ENCODE measurements at regions not wholly inside any gene's neighbourhood (a gene's known extent, or its start where the extent isn't known, plus 50 kb on each side); places are given as distances from the start of the nearest gene placed in this dataset.
"Not testable (repeated sequence)": the region's sequence is repeated elsewhere in the genome, so short reads cannot be mapped to it uniquely, and the experiment has no call there.

DNA sequence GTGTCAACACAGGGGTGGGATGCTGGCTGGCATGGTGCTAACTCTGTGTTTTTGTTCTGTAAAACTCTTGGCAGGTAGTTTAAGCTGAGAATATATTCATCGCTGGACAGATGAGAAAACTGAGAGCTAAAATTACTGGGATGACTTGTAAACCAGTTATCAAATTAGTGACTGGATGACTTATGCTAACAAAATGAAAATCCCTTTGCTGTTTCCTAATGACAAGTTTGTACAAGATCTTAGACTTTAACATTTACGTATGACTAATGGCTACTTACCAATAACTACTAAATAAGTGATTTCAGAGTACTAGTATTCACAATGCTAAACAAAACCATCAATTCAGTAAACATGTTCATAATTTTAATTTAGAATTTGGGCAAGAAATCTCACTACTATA lies 854.8 kb upstream of the ARRDC3 start:
- 88 to 100% (median 92%) methylated on average over 2 of the region's 2 CpGs for WGBS, 3 donors
- Histone ChIP-seq H3K4me1 (ENCODE audit: insufficient read depth) (no peaks in the 10 kb centered on the region), H3K27ac (no peak overlapping the region), H3K36me3 (no peaks in the 10 kb centered on the region), H3K4me3 (no peak overlapping the region), H3K9me3 (no peaks in the 10 kb centered on the region), H3K27me3 (no peaks in the 10 kb centered on the region)
- intact Hi-C loops (cut with DNase I): no loop called here
- no peak for DNase-seq
- TF ChIP-seq EP300 (IDR thresholded peaks at IDR 0.05) (no peak), POLR2A (IDR thresholded peaks at IDR 0.05) (no peak)
- TF ChIP-seq, protein P1, sequence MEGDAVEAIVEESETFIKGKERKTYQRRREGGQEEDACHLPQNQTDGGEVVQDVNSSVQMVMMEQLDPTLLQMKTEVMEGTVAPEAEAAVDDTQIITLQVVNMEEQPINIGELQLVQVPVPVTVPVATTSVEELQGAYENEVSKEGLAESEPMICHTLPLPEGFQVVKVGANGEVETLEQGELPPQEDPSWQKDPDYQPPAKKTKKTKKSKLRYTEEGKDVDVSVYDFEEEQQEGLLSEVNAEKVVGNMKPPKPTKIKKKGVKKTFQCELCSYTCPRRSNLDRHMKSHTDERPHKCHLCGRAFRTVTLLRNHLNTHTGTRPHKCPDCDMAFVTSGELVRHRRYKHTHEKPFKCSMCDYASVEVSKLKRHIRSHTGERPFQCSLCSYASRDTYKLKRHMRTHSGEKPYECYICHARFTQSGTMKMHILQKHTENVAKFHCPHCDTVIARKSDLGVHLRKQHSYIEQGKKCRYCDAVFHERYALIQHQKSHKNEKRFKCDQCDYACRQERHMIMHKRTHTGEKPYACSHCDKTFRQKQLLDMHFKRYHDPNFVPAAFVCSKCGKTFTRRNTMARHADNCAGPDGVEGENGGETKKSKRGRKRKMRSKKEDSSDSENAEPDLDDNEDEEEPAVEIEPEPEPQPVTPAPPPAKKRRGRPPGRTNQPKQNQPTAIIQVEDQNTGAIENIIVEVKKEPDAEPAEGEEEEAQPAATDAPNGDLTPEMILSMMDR (IDR thresholded peaks at IDR 0.05): no peak

DNA sequence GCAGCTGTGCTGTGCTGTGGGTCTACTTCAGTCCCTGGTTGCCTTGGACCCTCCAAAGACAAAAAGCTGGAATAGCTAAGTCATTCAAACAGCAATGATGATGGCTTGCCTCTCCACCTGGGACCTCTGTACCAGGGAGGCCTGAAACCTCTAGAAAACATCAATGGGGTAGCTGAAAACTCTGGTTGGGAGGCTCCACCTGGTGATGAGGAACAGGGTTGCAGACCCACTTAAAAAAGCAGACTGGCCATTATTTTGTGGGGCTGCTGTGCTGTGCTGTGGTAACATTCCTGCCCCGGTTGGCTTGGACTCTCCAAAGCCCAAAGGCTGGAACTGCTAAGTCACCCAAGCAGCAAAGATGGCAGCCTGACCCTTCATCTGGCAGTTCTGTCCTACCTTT lies 839.3 kb upstream of the ARRDC3 start:
- Histone ChIP-seq H3K27ac (no peak overlapping the region), H3K27me3 (no peaks in the 10 kb centered on the region), H3K4me3 (no peak overlapping the region), H3K36me3 (no peaks in the 10 kb centered on the region), H3K9me3 (no peaks in the 10 kb centered on the region), H3K4me1 (ENCODE audit: insufficient read depth) (no peaks in the 10 kb centered on the region)
- no peak for DNase-seq
- TF ChIP-seq EP300 (IDR thresholded peaks at IDR 0.05): no peak
- TF ChIP-seq, protein P1 (IDR thresholded peaks at IDR 0.05): no peak
- no peak for TF ChIP-seq POLR2A (IDR thresholded peaks at IDR 0.05)
- WGBS, 3 donors: 71 to 86% (median 83%) methylated on average over 1 of the region's 1 CpG
- intact Hi-C loops (cut with DNase I): no loop called here

DNA sequence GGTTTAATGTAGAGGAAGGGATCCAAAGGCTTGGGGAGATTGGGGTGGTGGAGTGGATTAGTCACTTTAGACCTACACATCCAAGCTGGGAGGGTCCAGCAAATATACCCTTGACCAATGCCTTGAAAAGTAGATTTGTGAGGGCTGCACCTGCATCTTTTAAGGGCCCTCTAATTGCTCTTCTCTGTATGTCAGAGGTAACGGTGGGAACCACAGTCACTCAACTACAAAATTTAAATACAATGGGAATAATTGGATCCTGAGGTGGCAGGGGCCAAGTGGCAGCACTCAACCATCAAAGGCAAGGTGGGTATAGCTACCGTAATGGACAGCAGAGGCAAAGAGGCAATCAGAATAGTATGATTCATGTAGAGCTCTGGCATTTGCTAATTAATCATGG lies 833.7 kb upstream of the ARRDC3 start:
- H3K4me3 ChIP-seq; H3K27ac ChIP-seq; intact Hi-C loops (cut with DNase I); H3K36me3 ChIP-seq; DNase-seq; H3K4me1 ChIP-seq (ENCODE audit: insufficient read depth); H3K27me3 ChIP-seq; H3K9me3 ChIP-seq: not testable (repeated sequence)
- 38 to 87% (median 51%) methylated on average over 2 of the region's 2 CpGs for whole genome bisulfite sequencing, 3 donors

DNA sequence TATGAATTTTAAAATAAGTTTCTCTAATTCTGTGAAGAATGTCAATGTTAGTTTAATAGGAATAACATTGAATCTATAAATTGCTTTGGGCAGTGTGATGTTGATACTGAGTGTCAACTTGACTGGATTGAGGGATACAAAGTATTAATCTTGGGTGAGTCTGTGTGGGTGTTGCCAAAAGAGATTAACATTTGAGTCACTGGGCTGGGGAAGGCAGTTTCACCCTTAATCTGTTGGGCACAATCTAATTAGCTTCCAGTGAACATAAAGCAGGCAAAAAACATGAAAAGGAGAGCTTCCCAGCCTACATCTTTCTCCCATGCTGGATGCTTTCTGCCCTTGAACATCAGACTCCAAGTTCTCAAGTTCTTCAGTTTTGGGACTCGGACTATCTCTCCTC lies 832.0 kb upstream of the ARRDC3 start:
- no peak overlapping the region for H3K27ac ChIP-seq
- intact Hi-C loops (cut with DNase I): no loop called here
- TF ChIP-seq EP300 (IDR thresholded peaks at IDR 0.05): no peak
- H3K4me3 ChIP-seq: no peak overlapping the region
- WGBS, 3 donors: 95 to 98% (median 97%) methylated on average over 1 of the region's 1 CpG
- DNase-seq: no peak
- H3K36me3 ChIP-seq: no peaks in the 10 kb centered on the region
- no peaks in the 10 kb centered on the region for H3K9me3 ChIP-seq
- no peaks in the 10 kb centered on the region for H3K27me3 ChIP-seq
- no peaks in the 10 kb centered on the region for H3K4me1 ChIP-seq (ENCODE audit: insufficient read depth)

DNA sequence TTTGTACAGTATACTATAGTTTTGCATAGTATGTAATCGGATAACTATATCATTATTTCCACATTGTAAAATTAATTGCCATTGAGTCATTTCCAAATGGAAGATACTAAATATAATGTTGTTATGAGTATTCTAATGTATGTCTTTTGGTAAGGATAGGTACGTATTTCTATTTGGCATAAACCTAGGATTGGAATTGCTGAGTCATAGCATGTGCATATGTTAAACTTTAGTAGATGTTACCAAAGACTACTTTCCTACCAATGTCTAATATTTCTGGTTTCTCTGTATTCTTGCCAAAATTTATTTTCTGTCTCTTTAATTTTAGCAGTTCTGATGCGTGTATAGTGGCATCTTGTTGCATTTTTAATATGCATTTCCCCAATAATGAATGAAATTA lies 825.1 kb upstream of the ARRDC3 start:
- Histone ChIP-seq H3K27ac (no peak overlapping the region), H3K36me3 (no peaks in the 10 kb centered on the region), H3K9me3 (no peaks in the 10 kb centered on the region), H3K27me3 (no peaks in the 10 kb centered on the region), H3K4me3 (no peak overlapping the region), H3K4me1 (ENCODE audit: insufficient read depth) (no peaks in the 10 kb centered on the region)
- TF ChIP-seq EP300 (IDR thresholded peaks at IDR 0.05): no peak
- TF ChIP-seq, protein P1 (IDR thresholded peaks at IDR 0.05): no peak
- no peak for TF ChIP-seq POLR2A (IDR thresholded peaks at IDR 0.05)
- intact Hi-C loops (cut with DNase I): no loop called here
- WGBS, 3 donors: 86 to 92% (median 91%) methylated on average over 3 of the region's 3 CpGs
- DNase-seq: no peak

DNA sequence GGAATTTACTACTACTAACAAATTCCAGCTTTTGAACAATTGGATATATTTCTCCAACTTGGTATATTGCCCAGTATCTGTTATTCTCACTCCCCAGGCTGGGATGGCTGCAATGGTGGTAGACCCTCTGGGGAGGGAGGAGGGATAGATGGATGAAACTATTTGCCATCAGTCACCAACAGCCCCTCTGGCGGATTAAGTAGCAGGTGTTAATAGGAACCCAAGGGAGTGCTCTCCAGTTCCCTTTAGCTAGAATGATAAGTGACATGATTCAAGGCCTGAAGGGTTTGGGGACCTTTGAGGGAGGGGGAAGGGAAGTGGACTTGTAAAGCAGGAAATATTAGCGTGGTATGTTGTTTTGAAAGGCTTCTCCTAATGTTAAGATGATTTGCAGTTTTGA lies 824.0 kb upstream of the ARRDC3 start:
- Histone ChIP-seq H3K9me3 (no peaks in the 10 kb centered on the region), H3K4me3 (no peak overlapping the region), H3K27me3 (no peaks in the 10 kb centered on the region), H3K4me1 (ENCODE audit: insufficient read depth) (no peaks in the 10 kb centered on the region), H3K27ac (no peak overlapping the region), H3K36me3 (no peaks in the 10 kb centered on the region)
- no peak for TF ChIP-seq EP300 (IDR thresholded peaks at IDR 0.05)
- TF ChIP-seq POLR2A (IDR thresholded peaks at IDR 0.05): no peak
- TF ChIP-seq, protein P1 (IDR thresholded peaks at IDR 0.05): no peak
- intact Hi-C loops (cut with DNase I): no loop called here
- no peak for DNase-seq
- WGBS, 3 donors: 14 to 34% (median 17%) methylated on average over 2 of the region's 2 CpGs
